ENCODE measurements at regions not wholly inside any gene's neighbourhood (a gene's known extent, or its start where the extent isn't known, plus 50 kb on each side); places are given as distances from the start of the nearest gene placed in this dataset.
"Not testable (repeated sequence)": the region's sequence is repeated elsewhere in the genome, so short reads cannot be mapped to it uniquely, and the experiment has no call there.

- DNase-seq (ENCODE audit: extremely low read depth, low read depth), result no peak
- H3K4me3 ChIP-seq (replicated peaks; ENCODE audit: low read depth, low read length), result no peak overlapping the region
- no peak for TF ChIP-seq CTCF (IDR thresholded peaks at IDR 0.05; ENCODE audit: low read depth, low read length, missing control alignments)
Observed at GRCh38 chr3:55264919-55265318, 222.2 kb downstream of the WNT5A start.

GRCh38 chr3:55252921-55253320 is 234.2 kb downstream of the WNT5A start:
- no peak for DNase-seq (ENCODE audit: extremely low read depth, low read depth)
- no peak overlapping the region for H3K4me3 ChIP-seq (replicated peaks; ENCODE audit: low read depth, low read length)
- TF ChIP-seq CTCF (IDR thresholded peaks at IDR 0.05; ENCODE audit: low read depth, low read length, missing control alignments), result no peak

- not testable (repeated sequence) for DNase-seq (ENCODE audit: extremely low read depth, low read depth)
Observed at GRCh38 chr3:55249156-55249555, 237.9 kb downstream of the WNT5A start.

GRCh38 chr3:55247666-55248065 is 239.4 kb downstream of the WNT5A start:
- no peak for DNase-seq (ENCODE audit: extremely low read depth, low read depth)
- no peak overlapping the region for H3K4me3 ChIP-seq (replicated peaks; ENCODE audit: low read depth, low read length)
- TF ChIP-seq CTCF (IDR thresholded peaks at IDR 0.05; ENCODE audit: low read depth, low read length, missing control alignments), result no peak

More at GRCh38 chr3:55249156-55249555, 237.9 kb downstream of the WNT5A start:
- not testable (repeated sequence) for H3K4me3 ChIP-seq (replicated peaks; ENCODE audit: low read depth, low read length)

GRCh38 chr3:55246033-55246432 is 241.1 kb downstream of the WNT5A start:
- DNase-seq (ENCODE audit: extremely low read depth, low read depth), result no peak
- no peak for TF ChIP-seq CTCF (IDR thresholded peaks at IDR 0.05; ENCODE audit: low read depth, low read length, missing control alignments)
- no peak overlapping the region for H3K4me3 ChIP-seq (replicated peaks; ENCODE audit: low read depth, low read length)

GRCh38 chr3:55245351-55245750 is 241.8 kb downstream of the WNT5A start:
- DNase-seq (ENCODE audit: extremely low read depth, low read depth), result no peak
- TF ChIP-seq CTCF (IDR thresholded peaks at IDR 0.05; ENCODE audit: low read depth, low read length, missing control alignments), result no peak
- H3K4me3 ChIP-seq (replicated peaks; ENCODE audit: low read depth, low read length), result no peak overlapping the region

GRCh38 chr3:55244247-55244646 is 242.9 kb downstream of the WNT5A start:
- H3K4me3 ChIP-seq (replicated peaks; ENCODE audit: low read depth, low read length), result no peak overlapping the region
- TF ChIP-seq CTCF (IDR thresholded peaks at IDR 0.05; ENCODE audit: low read depth, low read length, missing control alignments), result no peak
- peak; percentile 55 for DNase-seq (ENCODE audit: extremely low read depth, low read depth)
